GM18867 (cell line): ENCODE measurements at regions not wholly inside any gene's neighbourhood (a gene's known extent, or its start where the extent isn't known, plus 50 kb on each side); places are given as distances from the start of the nearest gene placed in this dataset.
"Not testable (repeated sequence)": the region's sequence is repeated elsewhere in the genome, so short reads cannot be mapped to it uniquely, and the experiment has no call there.

Experiments used
- ATAC-seq: cut with Tn5 transposase; IDR thresholded peaks from one replicate; pipeline ENCODE4 v1.9.1; 2021; ENCODE audit warnings: mild to moderate bottlenecking, moderate library complexity; ENCODE audit not compliant: unreplicated experiment

GRCh38 chr7:15143936-15144335 lies 241.4 kb upstream of the DGKB start:
- no peak for ATAC-seq

GRCh38 chr7:15143121-15143520 lies 240.6 kb upstream of the DGKB start:
- no peak for ATAC-seq

- ATAC-seq = no peak
These were observed 237.9 kb upstream of the DGKB start for GRCh38 chr7:15140431-15140830.

GRCh38 chr7:15131661-15132060 lies 229.1 kb upstream of the DGKB start:
- no peak for ATAC-seq

- ATAC-seq = no peak
These were observed 228.4 kb upstream of the DGKB start for GRCh38 chr7:15130666-15131541.

- ATAC-seq = no peak
These were observed 226.2 kb upstream of the DGKB start for GRCh38 chr7:15128716-15129115.

GRCh38 chr7:15126653-15127052 lies 224.1 kb upstream of the DGKB start:
- ATAC-seq = not testable (repeated sequence)

GRCh38 chr7:15123901-15124300 lies 221.3 kb upstream of the DGKB start:
- ATAC-seq = no peak

GRCh38 chr7:15113752-15114151 lies 211.2 kb upstream of the DGKB start:
- no peak for ATAC-seq

- ATAC-seq = no peak
These were observed 203.2 kb upstream of the DGKB start for GRCh38 chr7:15105711-15106110.

- no peak for ATAC-seq
These were observed 202.0 kb upstream of the DGKB start for GRCh38 chr7:15104411-15105092.

- no peak for ATAC-seq
These were observed 196.5 kb upstream of the DGKB start for GRCh38 chr7:15099074-15099473.

GRCh38 chr7:15096853-15097252 lies 194.3 kb upstream of the DGKB start:
- no peak for ATAC-seq

- ATAC-seq = no peak
These were observed 192.4 kb upstream of the DGKB start for GRCh38 chr7:15094989-15095388.

GRCh38 chr7:15087771-15088170 lies 185.2 kb upstream of the DGKB start:
- no peak for ATAC-seq

- ATAC-seq = no peak
These were observed 184.3 kb upstream of the DGKB start for GRCh38 chr7:15086862-15087261.

GRCh38 chr7:15086131-15086611 lies 183.6 kb upstream of the DGKB start:
- no peak for ATAC-seq

GRCh38 chr7:15085366-15085765 lies 182.8 kb upstream of the DGKB start:
- no peak for ATAC-seq

- no peak for ATAC-seq
These were observed 181.8 kb upstream of the DGKB start for GRCh38 chr7:15084368-15084767.

- no peak for ATAC-seq
These were observed 179.3 kb upstream of the DGKB start for GRCh38 chr7:15081891-15082290.

- ATAC-seq = no peak
These were observed 170.8 kb upstream of the DGKB start for GRCh38 chr7:15073301-15073700.

- no peak for ATAC-seq
These were observed 165.8 kb upstream of the DGKB start for GRCh38 chr7:15068324-15068723.
